NT2/D1 (cell line): ENCODE measurements at regions not wholly inside any gene's neighbourhood (a gene's known extent, or its start where the extent isn't known, plus 50 kb on each side); places are given as distances from the start of the nearest gene placed in this dataset.

Source experiments
- SUZ12 ChIP-seq: IDR thresholded peaks from 2 replicates; pipeline ENCODE4 v1.6.1; 2011; ENCODE audit not compliant: insufficient read length, insufficient read depth; ENCODE audit errors: extremely low read depth
- YY1 ChIP-seq: IDR thresholded peaks from 2 replicates; pipeline ENCODE4 v1.6.1; 2011; ENCODE audit not compliant: insufficient read length, insufficient read depth

DNA sequence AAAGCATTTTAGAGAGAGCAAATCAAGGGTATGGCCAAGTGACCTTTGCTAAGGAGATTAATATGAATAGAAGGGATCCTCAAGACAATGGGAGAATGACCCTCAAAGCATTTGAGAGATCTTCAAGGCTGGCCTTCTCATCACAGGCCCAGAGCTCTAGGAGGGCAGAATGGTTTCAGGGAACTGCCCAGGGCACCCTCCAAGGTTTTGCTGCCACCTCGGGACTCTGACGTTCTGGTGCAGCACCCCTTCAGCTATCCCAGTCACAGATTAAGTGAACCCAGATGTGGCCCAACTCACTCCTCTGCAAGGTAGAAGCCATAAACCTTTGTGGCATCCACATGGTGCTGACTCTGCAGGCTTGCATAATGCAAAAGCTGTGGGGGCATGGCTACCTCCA, 209.3 kb downstream of the TLE3 start:
- TF ChIP-seq YY1 (no peak), SUZ12 (no peak)
